Hematopoietic multipotent progenitor cell treated with erythropoietin and hydrocortisone succinate and interleukin-3 and kit ligand, for 17 days (in vitro differentiated cells): ENCODE measurements at regions not wholly inside any gene's neighbourhood (a gene's known extent, or its start where the extent isn't known, plus 50 kb on each side); places are given as distances from the start of the nearest gene placed in this dataset.
"Not testable (repeated sequence)": the region's sequence is repeated elsewhere in the genome, so short reads cannot be mapped to it uniquely, and the experiment has no call there.

Experiments
- DNase-seq: peaks from one replicate; pipeline ENCODE4 v3.0.0-alpha.2; 2015; ENCODE audit warnings: low spot score

GRCh38 chr4:115453416-115453815, 340.0 kb upstream of the NDST4 start:
- DNase-seq: no peak

DNA sequence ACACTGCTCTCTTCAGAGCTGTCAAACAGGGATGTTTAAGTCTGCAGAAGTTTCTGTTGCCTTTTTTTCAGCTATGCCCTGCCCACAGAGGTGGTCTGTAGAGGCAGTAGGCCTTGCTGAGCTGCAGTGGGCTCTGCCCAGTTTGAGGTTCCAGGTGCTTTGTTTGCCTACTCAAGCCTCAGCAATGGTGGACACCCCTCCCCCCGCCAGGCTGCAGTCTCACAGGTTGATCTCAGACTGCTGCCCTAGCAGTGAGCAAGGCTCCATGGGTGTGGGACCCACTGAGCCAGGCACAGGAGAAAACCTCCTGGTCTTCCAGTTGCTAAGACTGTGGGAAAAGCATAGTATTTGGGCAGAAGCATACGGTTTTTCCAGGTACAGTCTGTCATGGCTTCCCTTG, 338.8 kb upstream of the NDST4 start:
- not testable (repeated sequence) for DNase-seq

GRCh38 chr4:115437739-115438138, 324.3 kb upstream of the NDST4 start:
- DNase-seq: no peak

DNA sequence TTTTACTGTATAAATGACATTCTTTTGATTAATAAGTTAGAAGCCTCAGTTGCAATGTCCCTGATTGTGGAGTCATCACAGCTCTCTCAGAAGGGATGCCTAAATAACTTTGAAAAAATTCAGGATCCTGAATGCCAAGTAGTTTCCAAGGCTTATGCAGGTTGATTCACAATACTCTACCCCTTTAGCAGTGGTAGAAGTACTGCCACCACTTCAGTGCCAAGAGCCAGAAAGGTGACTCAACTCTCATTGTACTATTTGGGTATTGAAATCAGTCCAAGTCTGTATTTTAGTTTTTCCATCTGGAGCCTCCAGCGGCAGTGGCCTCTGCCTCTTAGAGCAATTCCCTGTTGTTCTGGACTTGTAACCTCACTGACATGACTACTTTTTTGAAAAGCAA, 320.1 kb upstream of the NDST4 start:
- no peak for DNase-seq

GRCh38 chr4:115430024-115430423, 316.6 kb upstream of the NDST4 start:
- DNase-seq: no peak

DNA sequence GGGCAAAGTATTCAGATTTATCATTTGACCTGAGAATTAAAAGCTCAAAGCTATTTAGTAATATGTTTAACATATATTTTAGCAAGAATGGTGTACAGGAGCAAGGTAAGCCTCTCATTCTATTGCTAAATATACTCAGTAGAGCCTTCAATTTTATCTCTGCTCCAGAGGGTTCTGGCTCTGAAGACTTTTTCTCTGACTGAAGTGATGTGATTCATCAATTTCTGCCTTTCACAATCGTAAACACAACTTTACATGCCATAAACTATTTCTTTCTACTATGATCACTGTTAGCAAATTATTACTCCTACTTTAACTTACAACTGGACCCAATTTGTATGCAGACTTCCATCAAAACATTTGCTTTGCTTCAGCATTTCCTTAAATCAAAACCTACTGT, 315.0 kb upstream of the NDST4 start:
- DNase-seq: no peak

DNA sequence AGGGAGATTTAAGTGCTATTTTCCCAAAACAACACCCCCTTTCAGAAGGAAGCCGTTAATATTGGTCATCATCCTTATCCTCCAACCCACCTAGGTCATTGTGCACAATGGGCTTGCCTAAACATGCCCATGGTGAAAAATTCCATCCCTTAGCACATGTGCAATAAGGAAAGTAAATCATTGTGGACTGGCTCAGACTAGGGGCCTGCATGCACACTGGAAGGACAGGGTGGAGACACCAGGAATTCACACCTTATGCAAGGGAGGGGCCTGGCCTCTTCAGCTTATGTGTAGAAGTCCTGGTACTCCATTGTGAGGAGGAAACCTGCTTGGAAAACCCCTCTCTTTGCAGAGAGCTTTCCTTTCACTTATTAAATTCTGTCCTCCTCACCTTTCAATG, 311.4 kb upstream of the NDST4 start:
- DNase-seq: no peak

DNA sequence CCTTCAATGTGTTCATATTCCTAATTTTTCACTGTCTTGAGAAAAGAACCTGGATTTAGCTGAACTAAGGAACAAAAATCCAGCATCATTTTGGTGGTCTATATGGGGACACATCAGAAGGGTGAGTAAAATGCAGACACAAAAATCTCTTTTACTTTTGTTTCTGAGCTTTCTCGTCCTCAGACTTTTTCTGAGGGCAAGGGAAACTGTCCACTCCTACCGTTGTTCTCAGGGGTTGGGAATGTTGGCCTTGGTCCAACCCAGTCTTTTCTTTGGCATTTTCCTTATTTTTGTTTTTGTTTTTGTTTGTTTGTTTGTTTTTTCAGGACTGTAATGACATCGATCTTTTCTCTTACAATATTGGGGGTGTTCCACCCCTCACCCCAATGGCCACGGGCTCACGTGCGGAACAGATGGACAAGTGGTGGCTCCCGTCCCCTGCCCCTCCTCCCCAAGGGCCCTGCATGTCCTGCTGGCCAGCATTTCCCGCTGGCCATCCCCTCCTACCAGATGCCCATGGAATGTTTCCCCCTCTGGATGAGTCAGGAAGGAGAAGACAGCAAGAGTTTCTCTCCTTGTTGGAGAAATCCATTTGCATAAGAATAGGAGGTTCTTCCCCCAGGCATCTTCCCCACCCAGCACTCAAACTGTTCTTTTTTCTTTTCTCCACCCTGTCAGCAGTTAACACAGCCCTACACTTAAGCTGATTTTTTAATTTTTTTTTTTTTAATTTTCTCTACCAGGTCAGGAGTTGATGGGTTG, 305.4 kb upstream of the NDST4 start:
- DNase-seq: no peak

DNA sequence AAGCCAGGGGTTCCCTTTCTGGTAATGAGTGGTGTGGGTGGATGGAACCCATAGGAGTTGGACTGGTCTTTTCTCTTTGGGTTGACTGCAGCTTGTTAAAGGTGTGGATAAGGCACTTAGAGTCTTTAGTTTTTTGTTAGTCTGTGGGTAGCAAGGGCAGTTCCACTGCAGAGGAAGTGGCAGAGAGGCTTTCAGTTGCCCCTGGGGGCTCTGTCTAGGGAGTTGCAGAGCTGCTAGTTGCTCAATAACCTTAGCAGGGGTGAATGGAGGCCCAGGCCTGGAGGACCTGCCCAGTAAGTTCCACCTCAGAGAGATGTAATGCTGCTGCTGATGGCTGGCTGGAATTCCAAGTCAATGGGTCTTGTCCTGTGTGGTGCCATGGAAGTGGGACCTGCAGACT, 282.6 kb upstream of the NDST4 start:
- DNase-seq: no peak

DNA sequence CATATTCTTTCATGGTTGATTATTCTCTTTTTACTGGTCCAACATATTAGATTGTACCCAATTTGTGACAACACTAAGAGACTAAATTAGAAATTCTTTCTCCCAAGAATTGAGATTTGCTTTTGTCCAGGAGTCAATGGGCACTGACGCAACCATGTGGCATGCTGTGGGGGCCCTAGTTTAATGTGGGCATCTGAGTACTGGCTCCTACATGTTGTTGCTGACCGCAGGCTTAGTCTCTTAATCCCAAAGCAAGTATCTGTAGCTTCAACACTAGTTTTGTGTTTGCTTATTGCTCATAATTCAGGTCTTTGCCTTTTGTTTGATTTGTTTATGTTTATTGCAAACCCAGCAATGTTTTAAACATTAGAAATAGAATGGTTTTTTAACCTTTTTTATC, 263.4 kb upstream of the NDST4 start:
- no peak for DNase-seq

DNA sequence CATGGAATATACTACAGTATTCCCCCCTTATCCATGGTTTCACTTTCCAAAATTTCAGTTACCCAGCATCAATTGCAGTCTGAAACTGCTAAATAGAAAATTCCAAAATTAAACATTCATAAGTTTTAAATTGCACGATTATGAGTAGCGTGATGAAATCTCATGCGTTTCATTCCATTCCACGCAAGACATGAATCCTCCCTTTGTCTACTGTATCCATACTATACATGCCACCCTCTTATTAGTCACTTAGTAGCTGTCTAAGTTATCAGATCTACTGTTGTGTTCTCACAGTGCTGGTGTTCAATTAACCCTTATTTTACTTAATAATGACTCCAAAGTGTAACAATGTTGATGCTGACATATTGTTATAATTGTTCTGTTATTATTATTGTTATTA, 261.2 kb upstream of the NDST4 start:
- no peak for DNase-seq

DNA sequence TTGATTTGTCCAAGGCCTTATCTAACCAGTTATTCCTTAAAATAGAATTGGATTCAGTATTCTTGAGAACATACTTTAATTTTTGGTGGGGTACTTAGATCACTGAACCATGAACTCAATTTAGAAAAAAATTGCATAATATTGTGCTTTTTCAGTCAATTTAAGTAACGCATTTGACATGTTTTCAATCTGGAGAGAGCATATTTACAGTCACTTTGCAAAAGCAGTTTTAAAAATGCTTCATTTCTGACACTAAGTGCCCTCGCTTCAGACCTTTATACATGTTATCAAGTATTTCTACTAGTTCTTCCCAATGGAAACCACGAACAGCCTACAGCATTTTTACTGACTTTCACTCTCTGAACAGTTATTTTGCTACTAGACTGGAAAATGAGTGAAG, 257.1 kb upstream of the NDST4 start:
- no peak for DNase-seq

DNA sequence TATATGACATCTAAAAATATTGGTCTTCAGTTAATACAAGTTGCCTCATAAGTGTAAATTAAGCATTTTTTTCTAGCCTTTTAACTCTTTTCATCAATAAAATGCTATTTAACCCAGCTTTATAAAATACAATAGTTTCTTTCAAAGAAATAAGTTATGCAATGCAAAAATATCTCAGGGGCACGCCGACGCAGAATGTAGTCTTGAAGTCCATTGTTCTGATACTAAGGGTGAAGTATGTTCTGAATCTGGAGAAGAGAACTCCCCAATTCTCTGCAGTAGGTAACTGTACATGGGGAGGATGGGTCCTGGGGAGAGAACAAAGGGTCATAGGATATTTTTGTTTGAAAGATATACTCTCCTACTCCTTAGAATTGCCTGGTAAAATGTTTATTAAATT, 256.6 kb upstream of the NDST4 start:
- no peak for DNase-seq

- DNase-seq: no peak
These were observed 253.0 kb upstream of the NDST4 start for GRCh38 chr4:115366390-115366789.

DNA sequence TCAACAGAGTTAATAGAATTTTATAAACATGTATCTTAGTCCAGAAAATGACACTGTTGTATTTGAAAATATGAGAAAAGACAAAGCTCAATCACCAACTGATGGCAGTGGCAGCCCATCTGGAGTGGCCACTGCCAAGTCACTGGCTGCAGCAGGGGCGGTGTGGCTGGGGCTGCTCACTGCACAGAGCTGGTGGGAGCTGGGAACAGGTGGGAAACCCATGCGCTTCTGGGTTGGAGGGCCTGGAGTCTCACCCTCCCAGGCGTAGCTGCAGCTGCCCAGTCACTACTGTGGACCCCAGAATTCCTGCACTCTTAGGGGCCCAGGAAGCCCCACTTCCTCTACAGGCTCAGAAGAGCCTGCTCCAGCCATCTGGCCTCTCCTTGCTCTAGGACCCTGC, 251.8 kb upstream of the NDST4 start:
- no peak for DNase-seq

DNA sequence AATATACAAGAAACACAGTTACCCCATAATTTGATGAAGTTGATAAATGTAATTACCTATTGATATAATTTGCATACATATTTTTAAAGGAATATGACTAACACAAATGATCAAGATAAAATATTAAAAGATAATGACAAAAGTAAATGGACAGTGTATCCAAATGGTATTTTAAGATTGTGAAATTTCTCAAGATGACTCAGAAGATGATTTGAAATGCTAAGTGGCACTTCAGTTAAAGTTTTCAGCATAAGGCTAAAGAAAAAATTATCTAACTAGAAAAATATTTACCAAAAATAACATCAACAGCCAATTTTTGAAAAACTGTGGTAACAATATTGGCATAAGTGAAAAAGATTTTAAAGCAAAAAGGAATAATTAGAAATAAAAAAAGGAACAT, 248.4 kb upstream of the NDST4 start:
- no peak for DNase-seq

DNA sequence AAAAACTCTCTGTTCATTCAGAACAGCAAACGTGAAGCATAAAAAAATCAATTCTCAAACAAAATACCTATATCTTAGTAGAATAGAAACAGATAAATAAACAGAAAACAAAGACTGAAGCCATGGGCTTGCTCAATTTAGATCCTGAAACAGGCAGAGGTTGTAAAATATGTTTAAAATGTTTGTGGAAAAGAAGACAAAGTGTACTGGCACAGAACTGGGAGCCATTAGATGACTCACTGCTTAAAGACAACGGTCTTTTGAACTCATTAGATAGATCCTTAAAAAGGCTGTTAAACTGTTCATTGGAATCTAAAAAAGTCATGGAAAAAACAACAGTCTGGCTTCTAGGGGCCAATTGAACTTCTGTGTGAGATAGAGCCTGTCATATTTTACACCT, 247.0 kb upstream of the NDST4 start:
- no peak for DNase-seq

GRCh38 chr4:115357776-115358175, 244.4 kb upstream of the NDST4 start:
- DNase-seq: no peak

GRCh38 chr4:115356176-115356575, 242.8 kb upstream of the NDST4 start:
- no peak for DNase-seq

DNA sequence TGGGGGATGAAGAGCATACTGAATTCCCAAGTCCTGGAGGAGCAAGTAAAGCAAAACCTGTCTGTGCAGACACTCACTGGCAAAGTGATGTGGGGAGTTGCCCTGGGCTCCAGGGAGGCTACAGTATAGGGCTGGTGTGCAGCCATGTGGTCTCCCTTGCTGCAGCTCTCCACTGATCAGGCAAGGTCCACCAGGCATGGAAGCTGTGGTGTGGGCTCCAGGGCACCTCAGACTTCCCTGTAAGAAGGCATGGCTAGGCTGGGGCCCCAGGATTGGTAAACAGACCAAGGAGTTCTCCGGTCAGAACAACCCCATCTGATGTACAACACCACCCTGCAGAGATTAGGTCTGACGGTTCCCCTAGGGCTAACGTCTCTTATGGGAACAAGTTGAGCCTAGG, 241.9 kb upstream of the NDST4 start:
- DNase-seq: no peak

- no peak for DNase-seq
These were observed 239.9 kb upstream of the NDST4 start for GRCh38 chr4:115353370-115353769.

DNA sequence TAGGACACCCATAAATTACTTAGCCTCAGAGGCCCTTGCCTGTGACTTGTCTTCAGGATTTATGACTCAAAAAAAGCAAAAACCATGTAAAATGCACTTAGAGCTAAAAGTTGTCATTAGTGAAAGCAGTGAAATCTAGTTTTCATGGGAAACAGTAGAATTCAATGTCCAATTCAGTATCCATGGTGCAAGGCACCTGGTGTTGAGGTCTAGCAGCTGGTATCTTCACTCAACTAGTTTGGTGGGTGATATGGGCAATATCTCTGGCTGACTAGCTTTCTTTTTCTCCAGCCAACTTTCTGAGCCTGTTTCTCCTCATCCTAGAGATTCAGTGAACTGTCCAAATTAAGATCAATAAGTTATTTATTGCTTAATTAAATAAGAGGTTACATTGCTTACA, 229.8 kb upstream of the NDST4 start:
- no peak for DNase-seq

- no peak for DNase-seq
These were observed 221.5 kb upstream of the NDST4 start for GRCh38 chr4:115334736-115335411.

DNA sequence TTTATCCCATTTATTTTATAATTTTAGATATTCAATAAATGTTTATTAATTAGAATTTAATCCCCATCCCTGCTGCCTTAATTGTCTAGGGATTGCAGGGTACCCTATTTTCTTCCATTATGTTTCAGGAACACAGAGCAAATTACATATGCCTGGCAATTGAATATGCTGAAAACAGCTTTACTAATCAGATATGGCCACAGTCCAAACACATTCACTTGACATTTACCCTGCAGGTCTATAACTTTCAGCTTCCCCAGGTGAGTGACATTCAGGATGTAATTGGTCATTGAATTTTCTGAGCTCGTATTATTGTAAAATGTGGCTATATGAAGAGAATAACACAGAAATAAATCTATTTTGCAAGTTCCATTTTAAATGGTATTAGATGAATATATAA, 218.7 kb upstream of the NDST4 start:
- DNase-seq: no peak
